ENCODE measurements at regions not wholly inside any gene's neighbourhood (a gene's known extent, or its start where the extent isn't known, plus 50 kb on each side); places are given as distances from the start of the nearest gene placed in this dataset.
A peak's percentile ranks its signal among the peaks of the same experiment; 100 is the strongest.

GRCh38 chr6:147131532-147132128 is 72.6 kb upstream of the STXBP5 start:
- H3K9me3 Mint-ChIP-seq (ENCODE audit: unreplicated experiment), result peaks cover 2% of the 10 kb centered on the region
- Histone ChIP-seq H3K36me3 (ENCODE audit: insufficient read depth, low read length) (no peaks in the 10 kb centered on the region), H3K27me3 (ENCODE audit: insufficient read depth, low read length) (no peaks in the 10 kb centered on the region), H4K20me1 (ENCODE audit: insufficient read depth, low read length) (no peaks in the 10 kb centered on the region), H3K9me3 (ENCODE audit: insufficient read depth, low read depth, low read length) (no peaks in the 10 kb centered on the region), H3K79me2 (ENCODE audit: insufficient read depth, low read length) (no peaks in the 10 kb centered on the region), H3K4me1 (ENCODE audit: insufficient read depth, low read length) (no peaks in the 10 kb centered on the region), H3K4me2 (ENCODE audit: low read length) (no peak overlapping the region), H2AFZ (ENCODE audit: low read depth, low read length) (no peak overlapping the region), H3K4me3 (ENCODE audit: insufficient read depth, low read depth, low read length) (no peak overlapping the region), H3K9ac (ENCODE audit: low read length) (no peak overlapping the region), H3K27ac (ENCODE audit: low read depth, low read length) (no peak overlapping the region)
- no peak overlapping the region for H3K27ac Mint-ChIP-seq (ENCODE audit: unreplicated experiment)
- FAIRE-seq (no peak), DNase-seq (ENCODE audit: low read depth) (peak; percentile 32)
- no peaks in the 10 kb centered on the region for H3K36me3 Mint-ChIP-seq (ENCODE audit: low read depth, unreplicated experiment)
- H3K4me1 Mint-ChIP-seq (ENCODE audit: low read depth, unreplicated experiment), result peaks cover 10% of the 10 kb centered on the region
- no peak overlapping the region for H3K4me3 Mint-ChIP-seq (ENCODE audit: unreplicated experiment)
- TF ChIP-seq EZH2 (IDR thresholded peaks at IDR 0.05; ENCODE audit: insufficient read depth, low read length) (no peak), CTCF (IDR thresholded peaks at IDR 0.05; ENCODE audit: insufficient read depth, low read depth, low read length) (no peak)
- no peaks in the 10 kb centered on the region for H3K27me3 Mint-ChIP-seq (ENCODE audit: low read depth, unreplicated experiment)

- Mint-ChIP-seq H3K4me1 (ENCODE audit: low read depth, unreplicated experiment) (peaks cover 10% of the 10 kb centered on the region), H3K4me3 (ENCODE audit: unreplicated experiment) (no peak overlapping the region), H3K27ac (ENCODE audit: unreplicated experiment) (no peak overlapping the region), H3K36me3 (ENCODE audit: low read depth, unreplicated experiment) (no peaks in the 10 kb centered on the region), H3K9me3 (ENCODE audit: unreplicated experiment) (peaks cover 2% of the 10 kb centered on the region), H3K27me3 (ENCODE audit: low read depth, unreplicated experiment) (no peaks in the 10 kb centered on the region)
- H3K9ac ChIP-seq (ENCODE audit: low read length), result no peak overlapping the region
- no peak overlapping the region for H3K4me2 ChIP-seq (ENCODE audit: low read length)
- TF ChIP-seq CTCF (IDR thresholded peaks at IDR 0.05; ENCODE audit: insufficient read depth, low read depth, low read length) (no peak), EZH2 (IDR thresholded peaks at IDR 0.05; ENCODE audit: insufficient read depth, low read length) (no peak)
- no peaks in the 10 kb centered on the region for H3K27me3 ChIP-seq (ENCODE audit: insufficient read depth, low read length)
- H3K4me3 ChIP-seq (ENCODE audit: insufficient read depth, low read depth, low read length), result no peak overlapping the region
- no peaks in the 10 kb centered on the region for H3K4me1 ChIP-seq (ENCODE audit: insufficient read depth, low read length)
- H3K9me3 ChIP-seq (ENCODE audit: insufficient read depth, low read depth, low read length), result no peaks in the 10 kb centered on the region
- DNase-seq (ENCODE audit: low read depth) (peak; percentile 74), FAIRE-seq (no peak)
- no peaks in the 10 kb centered on the region for H3K79me2 ChIP-seq (ENCODE audit: insufficient read depth, low read length)
- H3K27ac ChIP-seq (ENCODE audit: low read depth, low read length), result no peak overlapping the region
- H3K36me3 ChIP-seq (ENCODE audit: insufficient read depth, low read length), result no peaks in the 10 kb centered on the region
- H4K20me1 ChIP-seq (ENCODE audit: insufficient read depth, low read length), result no peaks in the 10 kb centered on the region
- H2AFZ ChIP-seq (ENCODE audit: low read depth, low read length), result no peak overlapping the region
Observed at GRCh38 chr6:147132889-147133288, 71.3 kb upstream of the STXBP5 start.

- H3K27me3 ChIP-seq (ENCODE audit: insufficient read depth, low read length), result no peaks in the 10 kb centered on the region
- H3K27ac Mint-ChIP-seq (ENCODE audit: unreplicated experiment), result no peak overlapping the region
Observed at GRCh38 chr6:147133669-147134068, 70.5 kb upstream of the STXBP5 start.

More at GRCh38 chr6:147133669-147134068, 70.5 kb upstream of the STXBP5 start:
- DNase-seq (ENCODE audit: low read depth) (no peak), FAIRE-seq (no peak)
- no peaks in the 10 kb centered on the region for H3K36me3 Mint-ChIP-seq (ENCODE audit: low read depth, unreplicated experiment)
- Histone ChIP-seq H3K9me3 (ENCODE audit: insufficient read depth, low read depth, low read length) (no peaks in the 10 kb centered on the region), H3K9ac (ENCODE audit: low read length) (no peak overlapping the region), H3K4me2 (ENCODE audit: low read length) (no peak overlapping the region), H3K36me3 (ENCODE audit: insufficient read depth, low read length) (no peaks in the 10 kb centered on the region), H3K4me1 (ENCODE audit: insufficient read depth, low read length) (no peaks in the 10 kb centered on the region), H3K4me3 (ENCODE audit: insufficient read depth, low read depth, low read length) (no peak overlapping the region), H3K79me2 (ENCODE audit: insufficient read depth, low read length) (no peaks in the 10 kb centered on the region), H4K20me1 (ENCODE audit: insufficient read depth, low read length) (no peaks in the 10 kb centered on the region), H2AFZ (ENCODE audit: low read depth, low read length) (no peak overlapping the region), H3K27ac (ENCODE audit: low read depth, low read length) (no peak overlapping the region)
- H3K9me3 Mint-ChIP-seq (ENCODE audit: unreplicated experiment), result peaks cover 2% of the 10 kb centered on the region
- no peak for TF ChIP-seq CTCF (IDR thresholded peaks at IDR 0.05; ENCODE audit: insufficient read depth, low read depth, low read length)
- no peak for TF ChIP-seq EZH2 (IDR thresholded peaks at IDR 0.05; ENCODE audit: insufficient read depth, low read length)
- H3K4me3 Mint-ChIP-seq (ENCODE audit: unreplicated experiment), result no peak overlapping the region
- peaks cover 10% of the 10 kb centered on the region for H3K4me1 Mint-ChIP-seq (ENCODE audit: low read depth, unreplicated experiment)
- H3K27me3 Mint-ChIP-seq (ENCODE audit: low read depth, unreplicated experiment), result no peaks in the 10 kb centered on the region
